Adrenal gland (tissue), 5 donors: ENCODE measurements at regions not wholly inside any gene's neighbourhood (a gene's known extent, or its start where the extent isn't known, plus 50 kb on each side); places are given as distances from the start of the nearest gene placed in this dataset.

Source experiments
- POLR2A ChIP-seq, 2 donors: fragments of 450-650 bp; IDR thresholded peaks; one replicate each; pipeline ENCODE4 v1.6.1; 2017; ENCODE audit warnings: antibody characterized with exemption in 2 of 2, mild to moderate bottlenecking in 2 of 2, moderate library complexity in 1 of 2
- TF ChIP-seq, protein P1 (sequence below), 6 experiments: fragments of 450-650 bp in 4 of 6; fragments of 200-600 bp in 2 of 6; sonication (generic) in 1 of 6; IDR thresholded peaks; 1 replicate in 5 of 6; 2 replicates in 1 of 6; pipeline versions ENCODE4 v1.5.1 to v1.8.0; 2016 to 2021; ENCODE audit warnings: antibody characterized with exemption in 6 of 6, mild to moderate bottlenecking in 2 of 6, moderate library complexity in 1 of 6
- donor health status: DM: no; HTN: no; CAD: no.

DNA sequence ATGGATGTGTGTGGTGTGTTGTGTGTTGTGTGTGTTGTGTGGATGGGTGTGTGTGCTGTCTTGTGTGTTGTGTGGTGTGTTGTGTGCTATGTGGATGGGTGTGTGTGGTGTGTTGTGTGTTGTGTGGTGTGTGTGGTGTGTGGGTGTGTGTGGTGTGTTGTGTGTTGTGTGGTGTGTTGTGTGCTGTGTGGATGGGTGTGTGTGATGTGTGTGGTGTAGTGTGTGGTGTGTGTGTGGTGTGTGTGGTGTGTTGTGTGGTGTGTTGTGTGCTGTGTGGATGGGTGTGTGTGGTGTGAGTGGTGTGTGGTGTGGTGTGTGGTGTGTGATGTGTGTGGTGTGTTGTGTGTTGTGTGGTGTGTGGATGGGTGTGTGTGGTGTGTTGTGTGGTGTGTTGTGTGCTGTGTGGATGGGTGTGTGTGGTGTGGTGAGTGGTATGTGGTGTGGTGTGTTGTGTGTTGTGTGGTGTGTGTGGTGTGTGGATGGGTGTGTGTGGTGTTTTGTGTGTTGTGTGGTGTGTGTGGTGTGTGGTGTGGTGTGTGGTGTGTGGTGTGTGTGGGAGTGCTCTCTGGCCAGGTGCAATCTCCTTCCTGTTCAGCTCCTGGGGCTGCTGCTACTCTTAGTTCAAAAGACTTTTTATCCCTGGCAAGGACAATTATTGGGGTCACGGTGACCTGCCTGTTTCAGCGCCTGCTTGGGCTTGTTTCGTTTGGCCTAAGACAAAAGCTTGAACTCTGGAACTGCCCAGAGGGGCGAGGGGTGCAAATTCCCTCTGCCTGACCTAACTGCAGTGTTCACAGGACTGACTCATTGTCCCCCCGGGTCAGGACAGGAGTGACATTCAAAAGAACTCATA, 101.1 kb downstream of the UBIAD1 start:
- TF ChIP-seq, protein P1, sequence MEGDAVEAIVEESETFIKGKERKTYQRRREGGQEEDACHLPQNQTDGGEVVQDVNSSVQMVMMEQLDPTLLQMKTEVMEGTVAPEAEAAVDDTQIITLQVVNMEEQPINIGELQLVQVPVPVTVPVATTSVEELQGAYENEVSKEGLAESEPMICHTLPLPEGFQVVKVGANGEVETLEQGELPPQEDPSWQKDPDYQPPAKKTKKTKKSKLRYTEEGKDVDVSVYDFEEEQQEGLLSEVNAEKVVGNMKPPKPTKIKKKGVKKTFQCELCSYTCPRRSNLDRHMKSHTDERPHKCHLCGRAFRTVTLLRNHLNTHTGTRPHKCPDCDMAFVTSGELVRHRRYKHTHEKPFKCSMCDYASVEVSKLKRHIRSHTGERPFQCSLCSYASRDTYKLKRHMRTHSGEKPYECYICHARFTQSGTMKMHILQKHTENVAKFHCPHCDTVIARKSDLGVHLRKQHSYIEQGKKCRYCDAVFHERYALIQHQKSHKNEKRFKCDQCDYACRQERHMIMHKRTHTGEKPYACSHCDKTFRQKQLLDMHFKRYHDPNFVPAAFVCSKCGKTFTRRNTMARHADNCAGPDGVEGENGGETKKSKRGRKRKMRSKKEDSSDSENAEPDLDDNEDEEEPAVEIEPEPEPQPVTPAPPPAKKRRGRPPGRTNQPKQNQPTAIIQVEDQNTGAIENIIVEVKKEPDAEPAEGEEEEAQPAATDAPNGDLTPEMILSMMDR (IDR thresholded peaks at IDR 0.05), result no peak
- TF ChIP-seq POLR2A (IDR thresholded peaks at IDR 0.05), result no peak
